Gastrocnemius medialis (tissue), 4 donors: ENCODE measurements at regions not wholly inside any gene's neighbourhood (a gene's known extent, or its start where the extent isn't known, plus 50 kb on each side); places are given as distances from the start of the nearest gene placed in this dataset.

ENCODE experiments used
- CTCF ChIP-seq, 5 experiments: fragments of 450-650 bp in 3 of 5; fragments of 200-600 bp in 2 of 5; sonication (generic) in 2 of 5; IDR thresholded peaks in 4 of 5; conservative IDR thresholded peaks in 1 of 5; 1 replicate in 4 of 5; 2 replicates in 1 of 5; pipeline ENCODE4 v1.5.1; 2016 to 2019; ENCODE audit warnings: antibody characterized with exemption in 5 of 5, mild to moderate bottlenecking in 3 of 5, moderate library complexity in 3 of 5
- POLR2A ChIP-seq, 2 donors: fragments of 450-650 bp; IDR thresholded peaks; one replicate each; pipeline ENCODE4 v1.6.1; 2017; ENCODE audit warnings: antibody characterized with exemption in 2 of 2, mild to moderate bottlenecking in 2 of 2, moderate library complexity in 2 of 2

GRCh38 chr1:73804935-73805334 lies 393.0 kb downstream of the LRRIQ3 start:
- no peak for TF ChIP-seq CTCF (IDR thresholded peaks at IDR 0.05 in 4 of 5, conservative IDR thresholded peaks at IDR 0.05 in 1 of 5)
- no peak for TF ChIP-seq POLR2A (IDR thresholded peaks at IDR 0.05)
